Neural cell (in vitro differentiated cells): ENCODE measurements at regions not wholly inside any gene's neighbourhood (a gene's known extent, or its start where the extent isn't known, plus 50 kb on each side); places are given as distances from the start of the nearest gene placed in this dataset.

Experiments
- H2AFZ ChIP-seq: fragments of 200-600, 300-800 bp; sonication (generic), shearing (Covaris generic); 2 replicates; pipeline ENCODE4 v1.6.0; 2014; ENCODE audit warnings: low read depth, mild to moderate bottlenecking, antibody characterized with exemption, low read length, moderate library complexity
- H3F3A ChIP-seq: fragments of 200-600 bp; shearing (Covaris generic); 2 replicates; pipeline ENCODE4 v1.6.1; 2016; ENCODE audit warnings: mild to moderate bottlenecking, moderate library complexity, mixed read lengths, antibody characterized with exemption, low read length; ENCODE audit not compliant: insufficient read depth, poor library complexity, severe bottlenecking
- H3K27ac ChIP-seq: fragments of 200-600, 300-800 bp; sonication (generic), shearing (Covaris generic); 2 replicates; pipeline ENCODE4 v1.5.1; 2014; ENCODE audit warnings: mild to moderate bottlenecking, low read length, moderate library complexity
- H3K27me3 ChIP-seq: fragments of 300-800, 200-600 bp; sonication (generic), shearing (Covaris generic); 2 replicates; pipeline ENCODE4 v1.6.0; 2014; ENCODE audit warnings: mild to moderate bottlenecking, low read depth, low read length, moderate library complexity; ENCODE audit not compliant: insufficient read depth
- H3K36me3 ChIP-seq: fragments of 300-800, 200-600 bp; sonication (generic), shearing (Covaris generic); 2 replicates; pipeline ENCODE4 v1.5.1; 2014; ENCODE audit warnings: mild to moderate bottlenecking, antibody characterized with exemption, low read length, moderate library complexity; ENCODE audit not compliant: insufficient read depth
- H3K4me2 ChIP-seq: fragments of 300-800, 200-600 bp; sonication (generic), shearing (Covaris generic); 2 replicates; pipeline ENCODE4 v1.6.0; 2014; ENCODE audit warnings: mild to moderate bottlenecking, low read length
- H3K4me3 ChIP-seq: fragments of 300-800, 200-600 bp; sonication (generic), shearing (Covaris generic); 2 replicates; pipeline ENCODE4 v1.5.1; 2014; ENCODE audit warnings: mild to moderate bottlenecking, low read length, moderate library complexity
- H3K79me2 ChIP-seq: fragments of 200-600 bp; shearing (Covaris generic); replicated peaks from 2 replicates; pipeline ENCODE4 v1.6.0; 2014; ENCODE audit warnings: mild to moderate bottlenecking, low read length, moderate library complexity; ENCODE audit not compliant: insufficient read depth
- H3K9ac ChIP-seq: fragments of 300-800, 200-600 bp; sonication (generic), shearing (Covaris generic); 2 replicates; pipeline ENCODE4 v1.6.1; 2016; ENCODE audit warnings: mild to moderate bottlenecking, low read length, mixed read lengths
- H3K9me2 ChIP-seq: fragments of 200-600 bp; shearing (Covaris generic); 2 replicates; pipeline ENCODE4 v1.6.1; 2016; ENCODE audit warnings: mild to moderate bottlenecking, low read length, mixed read lengths; ENCODE audit not compliant: insufficient read depth
- H3K9me3 ChIP-seq: fragments of 200-600, 300-800 bp; sonication (generic), shearing (Covaris generic); 2 replicates; pipeline ENCODE4 v1.6.1; 2016; ENCODE audit warnings: mild to moderate bottlenecking, mixed run types, low read length, moderate library complexity, mixed read lengths
- H4K20me1 ChIP-seq: fragments of 200-600 bp; shearing (Covaris generic); 2 replicates; pipeline ENCODE4 v1.6.1; 2016; ENCODE audit warnings: mild to moderate bottlenecking, mixed run types; ENCODE audit not compliant: insufficient read depth
- EP300 ChIP-seq: fragments of 450-650 bp; conservative IDR thresholded peaks from 2 replicates; pipeline ENCODE4 v1.6.1; 2014; ENCODE audit warnings: antibody characterized with exemption, mild to moderate bottlenecking, moderate library complexity; ENCODE audit not compliant: poor library complexity, severe bottlenecking
- EZH2 ChIP-seq: fragments of 200-600, 300-800 bp; shearing (Covaris generic), sonication (generic); IDR thresholded peaks from 2 replicates; pipeline ENCODE4 v1.6.1; 2014; ENCODE audit warnings: antibody characterized with exemption, low read length, borderline replicate concordance, mild to moderate bottlenecking; ENCODE audit not compliant: insufficient read depth, poor library complexity, severe bottlenecking
- MXI1 ChIP-seq: fragments of 450-650 bp; conservative IDR thresholded peaks from 2 replicates; pipeline ENCODE4 v1.6.1; 2014; ENCODE audit warnings: antibody characterized with exemption, mild to moderate bottlenecking; ENCODE audit not compliant: poor library complexity, severe bottlenecking
- POLR2AphosphoS5 ChIP-seq: IDR thresholded peaks from 2 replicates; pipeline ENCODE4 v1.6.1; 2012
- RAD21 ChIP-seq: fragments of 450-650 bp; conservative IDR thresholded peaks from 2 replicates; pipeline ENCODE4 v1.6.1; 2014; ENCODE audit warnings: antibody characterized with exemption, mild to moderate bottlenecking, moderate library complexity
- SMC3 ChIP-seq: fragments of 450-650 bp; conservative IDR thresholded peaks from 2 replicates; pipeline ENCODE4 v1.6.1; 2014; ENCODE audit warnings: antibody characterized with exemption, mild to moderate bottlenecking, moderate library complexity; ENCODE audit not compliant: poor library complexity
- TAF1 ChIP-seq: IDR thresholded peaks from 2 replicates; pipeline ENCODE4 v1.6.1; 2012; ENCODE audit warnings: low read depth
- TF ChIP-seq, protein P1 (sequence below): IDR thresholded peaks from 2 replicates; pipeline ENCODE4 v1.6.1; 2012; ENCODE audit warnings: borderline replicate concordance
- TF ChIP-seq, protein P2 (sequence below): fragments of 450-650 bp; IDR thresholded peaks from 2 replicates; pipeline ENCODE4 v1.5.1; 2014; ENCODE audit warnings: antibody characterized with exemption, mild to moderate bottlenecking, moderate library complexity; ENCODE audit not compliant: poor library complexity, severe bottlenecking

DNA sequence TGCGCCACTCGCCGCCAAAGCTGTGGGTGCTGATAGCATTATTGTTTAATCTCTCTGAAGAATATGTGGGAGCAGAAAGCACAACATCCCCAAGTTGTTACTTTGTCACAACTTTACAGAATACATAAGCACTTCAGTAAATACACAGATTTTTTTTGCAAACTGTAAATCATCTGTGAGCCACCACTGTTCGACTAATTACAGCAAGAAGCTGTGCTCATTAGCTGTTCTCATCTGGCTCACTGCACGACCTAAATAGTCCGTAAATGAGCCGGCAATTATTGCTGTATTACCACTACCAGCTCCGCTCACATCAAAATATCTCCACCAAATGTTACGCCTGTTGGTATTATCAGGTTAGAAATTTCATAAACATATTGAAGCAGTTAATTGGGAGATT is 228.9 kb upstream of the PRKD1 start:
- Histone ChIP-seq H3K9me3 (no peaks in the 10 kb centered on the region), H3K27ac (no peak overlapping the region), H3K79me2 (no peaks in the 10 kb centered on the region), H3K27me3 (no peaks in the 10 kb centered on the region), H3K9ac (no peak overlapping the region), H3F3A (no peaks in the 10 kb centered on the region), H4K20me1 (no peaks in the 10 kb centered on the region), H3K36me3 (no peaks in the 10 kb centered on the region), H3K4me2 (no peak overlapping the region), H2AFZ (no peak overlapping the region), H3K4me3 (no peak overlapping the region), H3K9me2 (no peaks in the 10 kb centered on the region)
- TF ChIP-seq, protein P1, sequence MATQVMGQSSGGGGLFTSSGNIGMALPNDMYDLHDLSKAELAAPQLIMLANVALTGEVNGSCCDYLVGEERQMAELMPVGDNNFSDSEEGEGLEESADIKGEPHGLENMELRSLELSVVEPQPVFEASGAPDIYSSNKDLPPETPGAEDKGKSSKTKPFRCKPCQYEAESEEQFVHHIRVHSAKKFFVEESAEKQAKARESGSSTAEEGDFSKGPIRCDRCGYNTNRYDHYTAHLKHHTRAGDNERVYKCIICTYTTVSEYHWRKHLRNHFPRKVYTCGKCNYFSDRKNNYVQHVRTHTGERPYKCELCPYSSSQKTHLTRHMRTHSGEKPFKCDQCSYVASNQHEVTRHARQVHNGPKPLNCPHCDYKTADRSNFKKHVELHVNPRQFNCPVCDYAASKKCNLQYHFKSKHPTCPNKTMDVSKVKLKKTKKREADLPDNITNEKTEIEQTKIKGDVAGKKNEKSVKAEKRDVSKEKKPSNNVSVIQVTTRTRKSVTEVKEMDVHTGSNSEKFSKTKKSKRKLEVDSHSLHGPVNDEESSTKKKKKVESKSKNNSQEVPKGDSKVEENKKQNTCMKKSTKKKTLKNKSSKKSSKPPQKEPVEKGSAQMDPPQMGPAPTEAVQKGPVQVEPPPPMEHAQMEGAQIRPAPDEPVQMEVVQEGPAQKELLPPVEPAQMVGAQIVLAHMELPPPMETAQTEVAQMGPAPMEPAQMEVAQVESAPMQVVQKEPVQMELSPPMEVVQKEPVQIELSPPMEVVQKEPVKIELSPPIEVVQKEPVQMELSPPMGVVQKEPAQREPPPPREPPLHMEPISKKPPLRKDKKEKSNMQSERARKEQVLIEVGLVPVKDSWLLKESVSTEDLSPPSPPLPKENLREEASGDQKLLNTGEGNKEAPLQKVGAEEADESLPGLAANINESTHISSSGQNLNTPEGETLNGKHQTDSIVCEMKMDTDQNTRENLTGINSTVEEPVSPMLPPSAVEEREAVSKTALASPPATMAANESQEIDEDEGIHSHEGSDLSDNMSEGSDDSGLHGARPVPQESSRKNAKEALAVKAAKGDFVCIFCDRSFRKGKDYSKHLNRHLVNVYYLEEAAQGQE = no peak
- TF ChIP-seq EZH2 = no peak
- TF ChIP-seq MXI1 = no peak
- no peak for TF ChIP-seq SMC3
- no peak for TF ChIP-seq EP300
- no peak for TF ChIP-seq RAD21
- TF ChIP-seq TAF1 = no peak
- no peak for TF ChIP-seq POLR2AphosphoS5
- TF ChIP-seq, protein P2, sequence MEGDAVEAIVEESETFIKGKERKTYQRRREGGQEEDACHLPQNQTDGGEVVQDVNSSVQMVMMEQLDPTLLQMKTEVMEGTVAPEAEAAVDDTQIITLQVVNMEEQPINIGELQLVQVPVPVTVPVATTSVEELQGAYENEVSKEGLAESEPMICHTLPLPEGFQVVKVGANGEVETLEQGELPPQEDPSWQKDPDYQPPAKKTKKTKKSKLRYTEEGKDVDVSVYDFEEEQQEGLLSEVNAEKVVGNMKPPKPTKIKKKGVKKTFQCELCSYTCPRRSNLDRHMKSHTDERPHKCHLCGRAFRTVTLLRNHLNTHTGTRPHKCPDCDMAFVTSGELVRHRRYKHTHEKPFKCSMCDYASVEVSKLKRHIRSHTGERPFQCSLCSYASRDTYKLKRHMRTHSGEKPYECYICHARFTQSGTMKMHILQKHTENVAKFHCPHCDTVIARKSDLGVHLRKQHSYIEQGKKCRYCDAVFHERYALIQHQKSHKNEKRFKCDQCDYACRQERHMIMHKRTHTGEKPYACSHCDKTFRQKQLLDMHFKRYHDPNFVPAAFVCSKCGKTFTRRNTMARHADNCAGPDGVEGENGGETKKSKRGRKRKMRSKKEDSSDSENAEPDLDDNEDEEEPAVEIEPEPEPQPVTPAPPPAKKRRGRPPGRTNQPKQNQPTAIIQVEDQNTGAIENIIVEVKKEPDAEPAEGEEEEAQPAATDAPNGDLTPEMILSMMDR = no peak

DNA sequence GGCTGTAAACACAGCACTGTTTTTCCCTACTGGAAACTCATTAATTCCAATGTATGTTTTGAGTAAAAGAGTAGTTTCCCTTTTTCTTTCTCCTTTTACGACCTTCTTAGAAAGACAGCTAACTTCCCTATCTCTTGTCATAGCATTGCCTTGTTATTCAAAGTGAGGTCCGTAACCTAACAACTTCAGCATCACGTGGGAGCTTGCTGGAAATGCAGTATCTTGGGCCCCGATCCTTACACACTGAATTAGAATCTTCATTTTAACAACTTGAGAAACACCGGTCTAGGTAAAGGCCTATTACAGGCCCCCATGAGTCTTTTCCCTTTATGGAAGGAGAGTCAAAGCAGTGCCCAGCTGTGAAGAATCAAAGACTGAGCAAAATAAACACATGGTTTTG is 230.7 kb upstream of the PRKD1 start:
- Histone ChIP-seq H3K36me3 (no peaks in the 10 kb centered on the region), H3K9me3 (no peaks in the 10 kb centered on the region), H3K4me3 (no peak overlapping the region), H2AFZ (no peak overlapping the region), H3K27ac (no peak overlapping the region), H3K9me2 (no peaks in the 10 kb centered on the region), H3K4me2 (no peak overlapping the region), H3K79me2 (no peaks in the 10 kb centered on the region), H3K9ac (no peak overlapping the region), H3K27me3 (no peaks in the 10 kb centered on the region), H3F3A (no peaks in the 10 kb centered on the region), H4K20me1 (no peaks in the 10 kb centered on the region)
- TF ChIP-seq MXI1 = no peak
- TF ChIP-seq, protein P2 = no peak
- no peak for TF ChIP-seq TAF1
- no peak for TF ChIP-seq POLR2AphosphoS5
- TF ChIP-seq, protein P1 = no peak
